ENCODE measurements at regions not wholly inside any gene's neighbourhood (a gene's known extent, or its start where the extent isn't known, plus 50 kb on each side); places are given as distances from the start of the nearest gene placed in this dataset.

GRCh38 chr17:22463110-22463850 lies 771.0 kb downstream of the KCNJ18 start:
- TF ChIP-seq CTCF (IDR thresholded peaks at IDR 0.05; ENCODE audit: control insufficient read depth, extremely low read depth, insufficient read depth): peak; percentile 54
- no peak for DNase-seq (ENCODE audit: low read depth)
- H3K4me3 ChIP-seq (ENCODE audit: low read depth, low read length): no peak overlapping the region

DNA sequence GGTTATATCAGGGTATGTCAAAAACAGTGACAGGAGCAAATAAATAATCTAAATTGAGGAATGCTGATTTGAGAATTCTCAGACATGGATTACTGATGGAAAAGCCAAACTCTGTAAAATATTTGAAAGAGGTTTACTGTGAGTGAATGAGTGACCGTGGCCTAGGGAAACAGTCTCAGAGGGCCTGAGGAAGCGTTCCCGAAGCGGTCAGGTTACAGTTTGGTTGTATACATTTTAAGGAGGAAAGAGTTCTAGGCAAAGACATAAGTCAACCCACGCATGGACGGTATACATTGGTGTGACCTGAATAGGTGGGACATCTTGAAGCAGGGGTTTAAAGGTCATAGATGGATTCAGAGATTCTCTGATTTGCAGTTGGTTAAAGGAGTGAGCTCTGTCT lies 771.7 kb downstream of the KCNJ18 start:
- no peak for DNase-seq (ENCODE audit: low read depth)
- TF ChIP-seq CTCF (IDR thresholded peaks at IDR 0.05; ENCODE audit: control insufficient read depth, extremely low read depth, insufficient read depth): no peak
- no peak overlapping the region for H3K4me3 ChIP-seq (ENCODE audit: low read depth, low read length)

GRCh38 chr17:22467720-22468119 lies 775.4 kb downstream of the KCNJ18 start:
- TF ChIP-seq CTCF (IDR thresholded peaks at IDR 0.05; ENCODE audit: control insufficient read depth, extremely low read depth, insufficient read depth): no peak

GRCh38 chr17:22469101-22469880 lies 777.0 kb downstream of the KCNJ18 start:
- H3K4me3 ChIP-seq (ENCODE audit: low read depth, low read length): no peak overlapping the region
- no peak for DNase-seq (ENCODE audit: low read depth)
- TF ChIP-seq CTCF (IDR thresholded peaks at IDR 0.05; ENCODE audit: control insufficient read depth, extremely low read depth, insufficient read depth): no peak

More at GRCh38 chr17:22467720-22468119, 775.4 kb downstream of the KCNJ18 start:
- DNase-seq (ENCODE audit: low read depth): no peak
- H3K4me3 ChIP-seq (ENCODE audit: low read depth, low read length): no peak overlapping the region

DNA sequence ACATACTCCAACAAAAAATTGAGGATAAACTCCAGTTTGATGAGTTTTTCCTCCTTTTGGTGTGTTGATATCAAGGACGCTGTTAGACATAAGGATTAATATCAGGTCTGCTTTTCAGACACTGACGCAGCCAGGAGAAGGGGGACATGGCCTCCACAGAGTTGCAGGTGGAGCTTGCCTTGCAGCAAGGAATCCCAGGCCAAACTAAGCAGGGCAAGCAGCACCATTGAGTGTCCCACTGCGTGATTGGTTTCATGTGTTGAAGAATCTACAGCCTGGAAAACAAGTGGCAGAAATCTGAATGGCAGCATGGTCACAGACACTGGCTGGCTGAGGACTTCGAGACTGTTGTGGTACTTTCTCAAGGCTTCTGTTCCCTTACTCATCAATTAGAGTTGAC lies 777.6 kb downstream of the KCNJ18 start:
- no peak for DNase-seq (ENCODE audit: low read depth)
- no peak for TF ChIP-seq CTCF (IDR thresholded peaks at IDR 0.05; ENCODE audit: control insufficient read depth, extremely low read depth, insufficient read depth)
- H3K4me3 ChIP-seq (ENCODE audit: low read depth, low read length): no peak overlapping the region

- DNase-seq (ENCODE audit: low read depth): no peak
- TF ChIP-seq CTCF (IDR thresholded peaks at IDR 0.05; ENCODE audit: control insufficient read depth, extremely low read depth, insufficient read depth): no peak
Measured at GRCh38 chr17:22470411-22471175, 778.3 kb downstream of the KCNJ18 start.

More at GRCh38 chr17:22470411-22471175, 778.3 kb downstream of the KCNJ18 start:
- H3K4me3 ChIP-seq (ENCODE audit: low read depth, low read length): no peak overlapping the region
